ENCODE measurements at regions not wholly inside any gene's neighbourhood (a gene's known extent, or its start where the extent isn't known, plus 50 kb on each side); places are given as distances from the start of the nearest gene placed in this dataset.

DNA sequence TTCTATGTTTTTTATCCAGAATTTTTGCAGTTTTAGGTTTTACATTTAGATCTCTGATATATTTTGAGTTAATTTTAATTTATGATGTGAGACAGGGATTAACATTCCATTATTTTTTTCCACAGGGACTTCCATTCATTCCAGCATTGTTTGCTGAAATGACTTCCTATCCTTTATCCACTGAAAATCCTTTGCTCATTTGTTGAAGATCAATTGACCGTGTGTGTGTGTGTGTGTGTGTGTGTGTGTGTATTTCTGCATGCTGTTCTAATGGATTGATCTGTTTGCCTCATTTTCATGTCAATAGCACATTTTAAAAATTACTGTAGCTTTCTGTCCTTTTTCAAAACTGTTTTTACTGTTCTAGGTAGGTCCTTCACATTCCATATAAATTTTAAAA, 480.3 kb downstream of the DSC3 start:
- H3K4me3 ChIP-seq (ENCODE audit: low read depth, low read length), result no peak overlapping the region

DNA sequence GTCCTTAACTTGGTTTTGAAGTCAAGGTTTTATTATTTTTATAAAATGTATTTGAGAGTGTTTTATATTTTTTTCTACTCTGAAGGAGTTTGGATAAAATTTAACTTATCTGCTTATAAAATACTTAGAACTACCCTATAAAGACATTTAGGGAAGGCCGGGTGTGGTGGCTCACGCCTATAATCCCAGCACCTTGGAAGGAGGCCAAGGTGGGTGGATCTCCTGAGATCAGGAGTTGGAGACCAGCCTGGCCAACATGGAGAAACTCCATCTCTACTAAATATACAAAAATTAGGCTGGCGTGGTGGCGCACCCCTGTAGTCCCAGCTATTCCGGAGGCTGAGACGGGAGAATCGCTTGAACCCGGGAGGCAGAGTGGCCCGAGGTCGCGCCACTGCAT, 486.4 kb downstream of the DSC3 start:
- H3K4me3 ChIP-seq (ENCODE audit: low read depth, low read length), result no peak overlapping the region

DNA sequence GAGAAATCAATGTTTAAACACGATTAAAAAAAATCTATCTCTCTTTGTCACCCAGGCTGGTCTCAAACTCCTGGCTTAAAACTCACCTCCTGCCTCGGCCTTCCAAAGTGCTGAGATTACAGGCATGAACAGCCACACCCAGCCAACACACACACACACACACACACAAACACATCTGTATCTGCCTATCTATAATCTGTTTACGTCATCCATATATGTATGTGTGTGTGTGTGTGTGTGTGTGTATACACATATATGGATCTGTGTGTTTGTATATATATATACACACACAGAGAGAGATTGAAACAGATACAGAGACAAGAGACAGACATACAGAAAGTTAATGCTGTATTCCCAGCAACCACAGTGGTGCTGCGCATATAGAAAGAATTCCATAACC, 497.1 kb downstream of the DSC3 start:
- H3K4me3 ChIP-seq (ENCODE audit: low read depth, low read length), result no peak overlapping the region

DNA sequence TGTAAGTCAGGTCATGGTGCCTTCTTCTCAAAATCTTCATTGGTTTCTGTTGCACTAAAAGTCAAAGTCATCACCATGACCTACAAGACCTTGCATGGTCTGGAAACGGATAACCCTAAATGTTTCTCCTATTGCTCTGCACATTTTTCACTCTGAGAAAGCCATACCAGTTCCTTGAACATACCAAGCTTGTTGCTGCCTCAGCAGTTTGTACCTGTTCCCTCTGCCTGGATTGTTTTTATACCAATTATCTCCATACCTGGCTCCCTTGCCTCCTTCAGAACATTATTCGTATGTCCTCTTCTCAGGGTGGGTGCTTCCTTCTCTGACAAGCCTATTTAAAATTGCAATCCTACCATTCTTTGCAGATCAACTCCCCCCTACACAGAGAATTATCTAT, 498.4 kb downstream of the DSC3 start:
- H3K4me3 ChIP-seq (ENCODE audit: low read depth, low read length), result no peak overlapping the region

DNA sequence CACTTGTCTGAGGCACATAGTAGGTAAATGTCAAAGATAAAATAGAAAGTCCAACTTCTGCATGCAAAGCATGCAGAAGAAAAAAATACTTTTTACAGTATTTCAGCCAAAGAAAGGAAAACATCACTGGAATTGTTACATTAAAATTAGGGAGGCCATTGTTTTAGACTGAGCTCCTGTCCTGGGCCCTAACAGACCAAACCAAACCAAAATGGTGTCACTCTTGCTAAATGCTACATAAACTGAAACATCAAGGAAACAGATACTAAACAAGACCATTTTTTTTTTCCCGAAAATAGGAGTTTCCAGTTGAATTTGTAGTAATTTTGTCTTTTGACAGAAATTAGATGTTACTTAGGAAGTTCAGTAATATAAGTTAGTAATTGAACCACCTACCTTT, 508.8 kb downstream of the DSC3 start:
- H3K4me3 ChIP-seq (ENCODE audit: low read depth, low read length), result no peak overlapping the region

DNA sequence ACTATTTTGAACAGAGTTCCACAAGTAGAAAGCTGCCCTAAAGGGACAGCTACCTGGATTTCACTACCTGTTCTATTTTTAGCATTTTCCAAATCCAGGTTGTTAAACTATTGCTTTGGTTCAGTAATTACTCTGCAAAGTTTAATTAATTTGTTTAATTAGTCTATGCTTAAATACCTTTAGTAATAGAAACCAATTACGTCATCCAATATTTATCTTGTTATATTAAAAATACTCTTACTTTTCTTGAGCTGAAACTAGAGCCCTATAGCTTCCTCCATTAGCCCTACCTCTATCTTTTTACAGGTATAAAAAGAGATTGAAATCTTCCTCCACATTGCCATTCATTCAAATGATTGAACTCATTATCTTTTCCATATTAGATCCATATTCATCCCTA, 514.6 kb downstream of the DSC3 start:
- no peak overlapping the region for H3K4me3 ChIP-seq (ENCODE audit: low read depth, low read length)

DNA sequence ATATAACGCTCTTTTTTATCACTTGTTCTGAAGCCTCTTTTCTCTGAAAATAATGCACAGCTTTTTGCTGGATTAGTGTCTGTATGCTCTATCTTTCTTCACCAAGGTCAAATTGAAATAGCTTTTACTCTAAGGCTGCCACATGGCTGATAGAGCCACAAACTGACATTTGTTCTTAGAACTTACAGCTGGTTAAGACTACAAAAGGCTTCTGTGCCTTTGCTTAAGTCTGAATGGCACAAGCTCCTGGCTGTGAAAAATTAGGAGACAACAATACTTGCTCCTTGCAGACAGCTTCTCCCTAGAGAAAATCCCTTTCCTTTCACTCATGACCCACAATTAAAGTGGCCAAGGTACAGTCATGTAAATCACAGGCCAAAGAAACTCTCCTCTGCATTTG, 515.3 kb downstream of the DSC3 start:
- H3K4me3 ChIP-seq (ENCODE audit: low read depth, low read length), result no peak overlapping the region

DNA sequence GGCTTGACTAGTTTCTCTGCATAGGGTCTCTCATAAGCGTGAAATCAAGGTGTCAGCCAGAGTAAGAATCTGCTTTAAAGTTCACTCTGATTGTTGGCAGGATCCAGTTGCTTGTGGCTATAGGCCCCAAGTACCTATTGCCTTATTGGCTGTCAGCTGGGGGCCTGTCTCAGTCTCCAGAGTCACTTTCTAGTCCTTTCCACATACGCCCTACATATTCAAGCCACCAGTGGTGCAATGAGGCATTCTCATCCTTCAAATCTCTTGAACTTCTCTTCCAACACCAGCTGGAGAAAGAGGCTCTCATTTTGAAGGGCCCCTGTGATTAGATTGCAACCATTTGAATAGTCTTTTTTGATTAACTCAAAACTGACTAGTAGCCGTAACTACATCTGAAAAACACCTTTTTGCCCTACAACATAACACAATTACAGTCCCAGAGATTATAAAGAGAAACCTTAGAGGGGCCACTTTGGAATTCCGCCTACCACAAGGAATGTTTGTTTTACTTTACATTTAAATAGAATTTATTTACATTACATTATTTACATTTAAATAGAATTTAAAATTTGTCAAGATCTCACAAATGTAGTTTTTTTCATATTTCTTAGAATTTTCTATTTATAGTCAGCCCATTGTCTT, 520.1 kb downstream of the DSC3 start:
- H3K4me3 ChIP-seq (ENCODE audit: low read depth, low read length), result no peak overlapping the region

DNA sequence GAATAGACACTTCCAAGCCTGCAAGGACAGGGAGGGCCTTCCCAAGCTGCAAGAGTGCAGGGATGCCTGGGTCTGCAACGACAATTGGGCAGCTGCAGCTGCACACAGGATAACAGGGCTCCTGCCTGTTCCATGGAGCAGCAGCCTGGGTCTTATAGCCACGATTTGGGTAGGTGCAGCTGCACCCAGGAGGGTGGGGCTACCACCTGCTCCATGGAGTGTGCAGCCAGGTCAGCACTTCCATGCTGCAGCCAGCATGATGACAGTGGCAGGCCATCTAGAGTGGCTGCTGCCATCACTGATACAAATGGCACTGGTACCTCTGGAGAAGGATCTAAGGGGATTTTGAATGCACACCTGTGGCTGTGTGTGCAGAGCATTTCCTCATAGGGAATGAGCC, 528.5 kb downstream of the DSC3 start:
- no peak overlapping the region for H3K4me3 ChIP-seq (ENCODE audit: low read depth, low read length)

DNA sequence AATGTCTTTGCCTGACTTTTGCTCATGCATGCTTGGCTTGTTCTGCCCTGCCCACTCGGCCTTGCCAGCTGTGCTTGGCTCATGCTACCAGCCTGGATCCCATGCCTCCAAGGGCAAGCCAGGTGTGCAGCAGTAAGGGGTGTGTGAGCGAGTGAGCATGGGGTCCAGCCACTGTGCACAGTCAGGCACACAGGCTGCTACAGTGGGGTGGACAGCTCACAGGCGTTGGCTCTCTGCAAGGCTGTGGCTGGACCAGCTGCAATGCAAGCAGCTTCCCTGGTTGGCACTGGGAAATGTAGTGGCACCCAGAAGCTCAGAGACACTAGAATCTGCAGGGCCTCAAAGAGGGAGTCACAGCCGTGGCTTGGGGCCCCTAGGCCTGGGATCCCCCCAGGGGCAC, 529.7 kb downstream of the DSC3 start:
- no peak overlapping the region for H3K4me3 ChIP-seq (ENCODE audit: low read depth, low read length)

DNA sequence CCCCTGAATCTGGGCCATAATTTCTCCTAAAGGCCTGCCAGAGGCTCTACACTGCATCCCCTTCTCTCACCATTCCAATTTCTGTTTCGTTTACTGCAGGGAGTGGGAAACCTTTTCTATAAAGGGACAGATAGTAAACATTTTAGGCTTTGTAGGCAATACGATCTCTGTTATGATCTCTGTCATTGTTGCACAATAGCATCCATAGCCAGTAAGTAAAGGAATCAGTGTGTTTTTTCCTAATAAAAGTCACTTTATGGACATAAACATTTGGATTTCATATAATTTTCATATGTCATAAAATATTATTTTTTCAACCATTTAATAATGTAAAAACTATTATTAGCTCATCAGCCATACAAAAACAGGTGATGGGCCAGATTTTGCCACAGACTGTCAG, 531.7 kb downstream of the DSC3 start:
- no peak overlapping the region for H3K4me3 ChIP-seq (ENCODE audit: low read depth, low read length)

DNA sequence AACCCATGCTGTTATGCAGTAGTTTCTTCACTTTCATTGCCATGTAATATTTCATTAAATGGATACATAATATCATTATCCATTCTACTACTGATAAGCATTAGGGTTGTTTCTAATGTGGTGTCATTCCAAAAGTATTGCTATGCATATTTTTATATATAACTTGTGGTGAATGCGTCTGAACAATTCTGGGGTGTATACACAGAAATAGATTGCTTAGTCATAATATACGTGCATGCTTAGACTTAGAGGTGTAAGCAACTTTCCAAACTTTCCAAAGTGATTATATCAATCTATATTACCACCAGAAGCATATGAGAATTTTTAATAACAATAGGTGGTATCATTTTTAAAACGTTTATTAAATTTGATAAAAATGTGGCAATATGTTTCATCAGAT, 540.9 kb downstream of the DSC3 start:
- H3K4me3 ChIP-seq (ENCODE audit: low read depth, low read length), result no peak overlapping the region

DNA sequence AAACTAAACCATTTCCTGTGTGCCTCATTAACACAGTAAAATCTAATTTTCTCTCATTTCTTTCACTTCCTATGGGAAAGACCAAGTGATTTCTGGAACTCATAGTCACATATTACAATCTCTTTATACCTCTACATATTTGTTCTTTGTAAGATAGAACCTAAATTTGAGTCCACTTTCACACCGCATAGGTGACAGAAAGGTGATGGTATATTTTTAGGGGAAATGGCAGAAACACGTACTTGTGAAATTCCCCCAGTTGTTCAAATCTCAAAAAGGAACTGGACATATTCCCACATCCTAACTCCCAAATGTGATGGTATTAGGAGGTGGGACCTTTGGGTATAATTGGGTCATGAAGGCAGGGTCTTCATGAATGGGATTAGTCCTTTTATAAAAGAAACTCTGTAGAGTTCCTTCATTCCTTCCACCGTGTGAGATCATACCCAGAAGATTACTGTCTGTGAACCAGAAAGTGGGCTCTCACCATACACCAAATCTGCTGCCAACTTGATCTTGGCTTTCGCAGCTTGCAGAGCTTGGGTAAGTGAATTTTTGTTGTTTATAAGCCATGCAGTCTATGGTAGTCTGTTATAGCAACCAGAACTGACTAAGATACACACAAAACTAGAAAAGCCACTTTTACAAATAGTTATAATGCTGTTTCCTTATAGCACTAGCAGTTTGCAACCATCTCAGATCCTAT, 542.1 kb downstream of the DSC3 start:
- no peak overlapping the region for H3K4me3 ChIP-seq (ENCODE audit: low read depth, low read length)

DNA sequence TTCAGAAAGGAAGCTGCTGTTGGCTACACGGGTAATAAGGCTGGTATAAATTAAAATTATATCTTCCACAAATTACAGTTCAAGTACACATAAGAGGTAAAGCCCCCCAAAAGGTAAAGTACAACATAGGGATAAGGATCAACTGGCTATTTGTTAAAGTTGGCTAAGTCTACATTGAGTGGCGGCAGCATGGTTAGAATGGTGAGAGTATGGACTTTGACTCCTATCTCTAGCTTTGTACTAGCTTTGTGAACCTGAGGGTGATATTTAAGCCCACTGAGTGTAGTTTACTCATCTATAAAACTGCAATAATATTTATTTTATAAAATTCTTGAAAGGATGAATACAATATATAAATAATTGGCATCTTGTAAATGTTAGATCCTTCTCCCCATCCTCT, 542.8 kb downstream of the DSC3 start:
- H3K4me3 ChIP-seq (ENCODE audit: low read depth, low read length), result no peak overlapping the region

DNA sequence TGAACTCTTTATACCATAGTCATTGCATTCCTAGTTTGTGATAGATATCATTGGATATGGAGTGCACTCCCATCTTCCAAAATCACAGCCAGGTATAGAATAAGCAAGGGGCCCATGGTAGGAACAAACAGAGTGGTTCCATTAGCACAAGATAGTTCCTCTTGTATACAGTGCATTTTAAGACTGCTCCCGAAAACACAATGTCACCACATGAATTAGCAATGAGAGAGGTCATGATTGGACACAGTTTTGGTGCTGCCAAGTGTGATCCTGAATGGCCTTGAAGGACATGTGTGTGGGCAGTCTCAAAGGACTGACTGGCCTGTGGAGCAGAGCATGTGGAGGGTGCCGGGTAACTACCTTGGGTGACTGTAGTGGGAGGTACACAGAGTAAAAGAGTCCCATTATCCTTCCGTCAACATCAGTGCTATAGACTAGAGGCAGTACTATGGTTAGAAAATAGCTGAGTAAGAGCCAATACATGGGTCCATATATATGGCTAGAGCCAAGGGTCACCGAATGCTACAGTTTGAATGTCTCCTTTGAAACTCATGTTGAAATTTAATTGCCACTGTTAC, 549.9 kb downstream of the DSC3 start:
- no peak overlapping the region for H3K4me3 ChIP-seq (ENCODE audit: low read depth, low read length)

DNA sequence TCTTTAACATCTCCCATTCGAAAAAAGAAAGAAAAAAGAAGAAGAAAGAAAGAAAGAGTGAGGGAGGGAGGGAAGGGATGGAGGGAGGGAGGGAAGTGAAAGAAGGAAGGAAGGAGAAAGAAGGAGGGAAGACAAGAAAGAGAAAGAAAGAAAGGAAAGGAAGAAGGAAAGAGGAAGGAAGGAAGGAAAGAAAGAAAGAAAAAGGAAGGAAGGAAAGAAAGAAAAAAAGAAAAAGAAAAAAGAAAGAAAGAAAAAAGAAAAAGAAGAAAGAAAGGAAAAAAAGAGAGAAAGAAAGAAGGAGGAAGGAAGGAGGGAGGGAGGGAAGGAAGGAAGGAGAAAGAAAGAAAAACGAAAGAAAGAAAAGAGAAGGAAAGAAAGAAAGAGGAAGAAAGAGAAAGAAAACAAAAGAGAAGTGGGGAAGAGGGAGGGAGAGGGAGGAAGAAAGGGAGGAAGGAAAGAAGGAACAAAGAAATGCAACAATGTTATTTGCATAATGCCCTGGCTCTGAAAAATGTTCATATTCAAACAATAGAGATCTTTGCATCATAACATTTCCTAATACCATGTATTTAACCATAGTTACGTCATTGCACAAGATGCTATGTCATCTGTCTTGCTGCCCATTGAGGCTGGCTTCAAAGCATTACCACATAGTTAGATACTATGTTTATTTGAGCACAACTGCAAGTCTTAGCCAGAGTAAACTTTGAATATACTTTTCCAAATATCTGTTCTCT, 550.6 kb downstream of the DSC3 start:
- no peak overlapping the region for H3K4me3 ChIP-seq (ENCODE audit: low read depth, low read length)

DNA sequence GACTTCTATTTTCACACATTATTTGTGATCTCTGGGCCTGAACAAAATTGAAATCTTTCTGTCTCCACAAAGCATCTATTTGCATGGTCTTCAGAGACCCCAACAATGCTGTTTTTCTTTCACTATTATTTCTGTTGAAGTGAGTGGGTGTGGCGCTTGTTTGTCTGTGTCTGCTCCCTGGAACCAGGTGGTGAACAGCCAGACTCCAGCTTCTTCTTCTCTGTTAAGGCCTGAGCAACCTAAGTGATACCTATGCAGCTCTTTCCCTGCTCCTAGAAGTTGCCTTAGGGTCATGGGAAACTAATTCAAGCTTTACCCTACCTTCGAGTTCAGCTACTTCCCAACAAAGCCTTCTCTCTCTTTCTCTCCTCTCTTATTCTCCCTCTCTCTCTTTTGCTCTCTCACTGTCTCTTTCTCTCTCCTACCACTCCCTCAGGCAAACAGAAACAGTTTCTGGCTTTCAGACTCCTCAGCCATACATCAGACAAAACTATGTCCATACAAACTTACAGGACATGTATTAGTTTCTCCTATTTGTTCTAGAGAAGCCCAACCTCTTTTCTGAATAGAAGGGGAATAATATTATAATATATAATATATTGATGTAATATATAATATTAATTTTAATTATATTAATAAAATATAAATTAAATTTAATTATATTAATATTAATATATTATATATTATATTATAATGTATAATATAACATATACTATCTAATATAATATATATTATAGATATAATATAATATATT, 552.5 kb downstream of the DSC3 start:
- no peak overlapping the region for H3K4me3 ChIP-seq (ENCODE audit: low read depth, low read length)

DNA sequence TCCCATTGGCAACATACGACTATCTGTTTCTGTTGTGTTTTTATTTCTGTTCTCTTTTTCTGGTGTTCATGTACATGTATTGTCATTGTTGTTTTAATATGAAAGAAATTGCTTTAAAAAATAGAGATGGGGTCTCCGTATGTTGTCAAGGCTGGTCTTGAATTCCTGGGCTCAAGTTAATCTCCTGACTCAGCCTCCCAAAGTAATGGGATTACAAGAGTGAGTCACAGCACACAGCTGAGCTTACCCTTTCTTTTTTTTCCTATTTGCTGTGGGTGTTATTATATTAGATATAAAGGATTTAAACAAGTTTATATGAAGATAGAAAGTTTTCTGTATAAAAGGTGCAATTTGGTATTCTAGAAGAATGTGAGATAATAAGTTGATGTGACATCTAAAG, 554.6 kb downstream of the DSC3 start:
- no peak overlapping the region for H3K4me3 ChIP-seq (ENCODE audit: low read depth, low read length)

DNA sequence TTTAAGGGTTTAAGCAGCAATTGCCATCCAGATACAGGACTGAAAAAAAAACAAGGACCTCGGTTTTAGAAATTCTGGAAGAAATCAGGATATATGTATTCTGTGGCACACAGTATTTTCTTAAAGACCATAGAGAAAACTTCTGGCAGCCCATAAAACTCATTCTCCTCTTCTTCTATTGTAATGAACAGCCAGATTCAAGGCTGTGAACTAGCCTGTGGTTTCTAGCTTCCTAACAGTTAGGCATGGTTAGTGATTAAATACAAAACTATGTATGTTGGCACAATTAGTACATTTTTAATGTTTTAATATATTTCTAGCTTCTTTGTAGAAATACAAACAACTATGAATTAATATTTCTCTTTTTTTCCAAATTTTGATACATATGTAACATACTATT, 555.7 kb downstream of the DSC3 start:
- no peak overlapping the region for H3K4me3 ChIP-seq (ENCODE audit: low read depth, low read length)

DNA sequence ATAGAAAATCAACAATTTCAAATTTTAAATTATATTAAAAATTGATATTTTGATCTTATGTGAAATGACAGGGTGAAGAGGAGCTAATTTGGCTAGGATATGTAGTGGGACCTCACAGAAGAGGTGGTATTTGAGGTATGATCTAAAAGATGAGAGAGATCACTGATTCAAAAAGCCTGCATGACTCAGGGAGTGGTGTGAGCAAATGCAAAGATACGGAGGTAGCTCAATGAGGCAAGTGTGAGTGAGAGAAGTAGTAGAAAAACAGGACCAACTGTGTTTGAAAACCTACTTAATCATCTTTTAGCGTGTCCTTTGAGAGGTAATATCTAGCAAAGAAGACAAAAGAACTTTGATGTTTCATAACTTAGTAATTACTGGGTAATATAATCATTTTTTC, 557.5 kb downstream of the DSC3 start:
- no peak overlapping the region for H3K4me3 ChIP-seq (ENCODE audit: low read depth, low read length)

DNA sequence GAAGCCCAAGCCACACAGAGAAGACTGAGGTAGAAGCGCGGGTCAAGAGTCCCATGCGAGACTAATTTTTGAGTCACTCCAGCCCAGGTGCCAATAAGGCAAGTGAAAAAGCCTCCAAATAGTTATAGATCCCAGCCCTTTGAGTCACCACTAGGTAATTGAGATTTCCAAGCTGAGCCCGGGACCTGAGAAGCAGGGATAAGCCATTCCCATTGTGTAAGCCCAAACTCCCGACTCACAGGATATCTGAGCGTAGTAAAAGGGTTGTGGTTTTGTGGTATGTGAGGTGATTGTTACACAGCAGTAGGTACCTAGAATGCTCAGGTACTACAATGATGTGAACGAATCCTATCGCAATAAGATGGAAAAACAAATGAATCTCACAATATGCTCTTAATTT, 560.7 kb downstream of the DSC3 start:
- no peak overlapping the region for H3K4me3 ChIP-seq (ENCODE audit: low read depth, low read length)

Measured in iPS-11a (cell line).